ENCODE measurements at regions not wholly inside any gene's neighbourhood (a gene's known extent, or its start where the extent isn't known, plus 50 kb on each side); places are given as distances from the start of the nearest gene placed in this dataset.

DNA sequence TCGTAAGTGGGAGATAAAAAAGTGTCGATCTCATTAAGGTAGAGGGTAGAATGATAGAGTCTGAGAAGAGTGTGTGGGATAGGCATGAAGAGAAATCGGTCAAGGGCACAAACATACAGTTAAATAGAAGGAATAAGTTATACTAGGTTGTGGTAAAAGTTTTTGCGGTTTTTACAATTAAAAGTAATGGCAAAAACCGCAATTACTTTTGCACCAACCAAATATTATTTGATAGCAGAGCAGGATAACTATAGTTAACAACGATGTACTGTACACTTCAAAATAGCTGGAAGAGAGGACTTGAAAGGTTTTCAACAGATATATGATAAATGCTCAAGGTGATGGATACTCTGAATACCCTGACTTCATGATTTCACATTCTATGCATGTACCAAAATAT lies 135.8 kb upstream of the CDH12 start:
- TF ChIP-seq L3MBTL2 (conservative IDR thresholded peaks at IDR 0.05): no peak
- no peak for TF ChIP-seq TARDBP (IDR thresholded peaks at IDR 0.05)
- TF ChIP-seq FOXM1 (IDR thresholded peaks at IDR 0.05; ENCODE audit: borderline replicate concordance): no peak
- no peak for TF ChIP-seq SP1 (IDR thresholded peaks at IDR 0.05)
- no peak for TF ChIP-seq NFRKB (IDR thresholded peaks at IDR 0.05)
- no peak for TF ChIP-seq ZNF384 (IDR thresholded peaks at IDR 0.05)
- no peak for TF ChIP-seq SUZ12 (IDR thresholded peaks at IDR 0.05)
- TF ChIP-seq ELF4 (IDR thresholded peaks at IDR 0.05): peak; percentile 79
- TF ChIP-seq BHLHE40 (IDR thresholded peaks at IDR 0.05; ENCODE audit: borderline replicate concordance): no peak

Measured in HEK293T (cell line).